PC-9 (cell line): ENCODE measurements at regions not wholly inside any gene's neighbourhood (a gene's known extent, or its start where the extent isn't known, plus 50 kb on each side); places are given as distances from the start of the nearest gene placed in this dataset.

ENCODE experiments used
- CTCF ChIP-seq: fragments of 200-600 bp; sonication (generic); conservative IDR thresholded peaks from 2 replicates; pipeline ENCODE4 v1.6.1; 2017; ENCODE audit warnings: mixed run types, antibody characterized with exemption, mild to moderate bottlenecking, moderate library complexity
- EZH2 ChIP-seq: fragments of 200-600 bp; sonication (generic); IDR thresholded peaks from 2 replicates; pipeline ENCODE4 v1.8.0; 2017; ENCODE audit warnings: antibody characterized with exemption, low read depth

GRCh38 chr12:20006871-20007730, 361.2 kb upstream of the PDE3A start:
- TF ChIP-seq CTCF, result no peak
- no peak for TF ChIP-seq EZH2
